ENCODE measurements at regions not wholly inside any gene's neighbourhood (a gene's known extent, or its start where the extent isn't known, plus 50 kb on each side); places are given as distances from the start of the nearest gene placed in this dataset.
"Not testable (repeated sequence)": the region's sequence is repeated elsewhere in the genome, so short reads cannot be mapped to it uniquely, and the experiment has no call there.

DNA sequence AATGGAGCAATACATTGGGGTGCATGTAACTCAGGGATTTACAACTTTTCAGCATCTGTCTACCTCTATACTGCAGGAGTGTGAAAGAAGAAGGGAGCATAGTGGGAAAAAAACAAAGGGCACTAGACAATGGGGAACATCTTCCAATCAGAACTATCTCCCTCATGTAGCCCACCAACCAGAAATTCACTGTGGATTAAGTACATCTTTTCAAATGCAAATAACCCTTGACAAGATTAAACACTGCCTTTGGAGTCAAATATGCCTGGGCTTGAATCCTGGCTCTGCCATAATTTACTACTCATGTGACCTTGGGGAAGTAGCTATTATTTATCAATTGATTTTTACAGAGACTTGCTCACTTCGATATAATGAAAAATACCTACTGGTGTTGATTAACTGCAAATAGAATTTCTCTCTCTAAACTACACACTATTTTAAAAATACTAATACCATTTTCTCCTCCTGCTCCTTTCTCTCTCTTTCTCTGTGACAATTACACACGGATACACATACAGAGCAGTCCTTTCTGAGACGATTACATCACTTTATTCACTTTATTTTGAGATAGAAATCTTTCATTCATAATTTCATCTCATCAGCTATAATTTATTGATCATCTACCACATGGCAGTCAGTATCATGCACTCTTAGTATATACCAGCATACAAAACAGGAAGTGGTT is 783.7 kb downstream of the FRK start:
- DNase-seq (ENCODE audit: low read depth) = no peak

DNA sequence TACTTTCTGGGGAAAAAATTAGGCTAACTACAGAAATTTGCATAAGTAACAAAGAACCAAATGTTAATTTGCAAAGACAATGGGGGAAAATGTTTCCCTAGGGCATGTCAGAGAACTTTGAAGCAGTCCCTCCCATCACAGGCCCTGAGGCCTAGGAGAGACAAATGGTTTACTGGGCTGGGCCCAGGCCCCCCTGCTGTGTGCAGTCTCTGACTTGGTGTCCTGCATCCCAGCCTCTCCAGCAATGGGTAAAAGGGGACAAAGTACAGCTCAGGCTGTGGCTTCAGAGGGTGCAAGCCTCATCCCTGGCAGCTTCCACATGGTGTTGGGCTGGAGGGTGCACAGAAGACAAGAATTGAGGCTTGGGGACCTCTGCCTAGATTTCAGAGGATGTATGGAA is 788.4 kb downstream of the FRK start:
- no peak for DNase-seq (ENCODE audit: low read depth)

DNA sequence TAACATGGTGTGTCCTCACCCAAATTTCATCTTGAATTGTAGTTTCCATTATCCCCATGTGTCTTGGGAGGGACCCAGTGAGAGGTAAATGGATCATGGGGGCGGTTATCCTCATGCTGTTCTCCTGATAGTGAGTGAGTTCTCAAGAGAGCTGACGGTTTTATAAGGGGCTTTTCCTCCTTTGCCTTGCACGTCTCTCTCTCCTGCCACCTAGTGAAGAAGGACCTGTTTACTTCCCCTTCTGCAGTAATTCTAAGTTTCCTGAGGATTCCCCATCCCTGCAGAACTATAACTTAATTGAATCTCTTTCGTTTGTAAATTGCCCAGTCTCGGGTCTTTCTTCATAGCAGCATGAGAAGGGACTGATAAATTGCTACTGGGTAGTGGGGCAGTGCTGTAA is 789.3 kb downstream of the FRK start:
- DNase-seq (ENCODE audit: low read depth) = no peak

DNA sequence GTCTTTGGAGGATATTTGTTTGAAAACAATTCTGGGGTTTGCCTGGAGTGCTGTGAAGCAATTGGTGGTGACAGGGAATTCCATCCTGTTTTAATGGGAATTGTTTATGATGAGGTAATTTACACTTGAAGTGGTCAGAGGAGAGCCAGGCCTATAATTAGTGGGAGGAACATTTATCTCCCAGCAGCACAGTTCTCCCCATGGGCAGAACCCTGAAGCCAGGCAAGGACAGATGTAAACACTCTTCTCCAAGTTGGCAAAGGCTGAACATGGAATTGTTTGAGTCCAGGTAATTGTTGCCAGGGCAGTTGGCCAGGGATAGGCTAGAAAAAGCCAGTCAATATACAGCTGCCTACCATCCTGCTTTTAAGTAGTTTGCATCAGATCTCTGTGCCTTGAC is 789.7 kb downstream of the FRK start:
- no peak for DNase-seq (ENCODE audit: low read depth)

DNA sequence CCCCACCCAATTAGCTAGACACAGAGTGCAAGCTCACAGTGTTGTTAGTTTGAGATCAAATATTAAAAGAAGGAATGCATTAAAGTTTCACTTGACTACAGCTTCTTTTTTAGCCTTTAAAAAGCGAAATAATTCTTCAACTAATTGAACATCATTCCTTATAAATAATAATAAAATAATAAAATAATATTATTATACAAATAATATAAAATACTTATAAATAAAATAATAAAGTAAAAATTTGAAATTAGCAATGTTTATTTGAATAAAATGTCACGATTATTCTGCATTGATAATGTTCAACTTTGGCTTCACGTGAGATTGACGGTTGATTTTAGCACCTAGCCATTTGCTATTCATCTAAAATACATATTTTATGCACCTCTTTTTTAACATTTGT is 819.3 kb downstream of the FRK start:
- DNase-seq (ENCODE audit: low read depth) = no peak

DNA sequence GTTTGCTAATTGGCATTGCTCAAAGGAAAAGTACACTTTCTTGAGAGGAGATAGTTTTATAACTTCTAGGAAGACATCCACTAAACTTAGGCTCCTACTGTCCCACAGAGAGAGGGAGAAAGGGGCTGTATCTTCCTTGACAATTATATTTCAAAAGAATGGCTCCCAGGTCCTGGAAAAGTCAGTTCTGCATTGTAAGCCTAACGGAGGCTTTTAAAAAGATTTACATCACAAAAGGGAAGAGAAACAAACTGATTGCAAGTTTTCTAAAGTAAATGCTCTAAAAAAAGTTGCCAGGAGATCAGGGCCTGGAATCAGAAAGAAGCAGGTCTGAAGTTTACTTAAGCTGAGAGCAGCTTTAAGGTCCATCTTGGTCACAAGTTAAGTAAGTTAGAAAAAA is 839.5 kb downstream of the FRK start:
- DNase-seq (ENCODE audit: low read depth) = no peak

DNA sequence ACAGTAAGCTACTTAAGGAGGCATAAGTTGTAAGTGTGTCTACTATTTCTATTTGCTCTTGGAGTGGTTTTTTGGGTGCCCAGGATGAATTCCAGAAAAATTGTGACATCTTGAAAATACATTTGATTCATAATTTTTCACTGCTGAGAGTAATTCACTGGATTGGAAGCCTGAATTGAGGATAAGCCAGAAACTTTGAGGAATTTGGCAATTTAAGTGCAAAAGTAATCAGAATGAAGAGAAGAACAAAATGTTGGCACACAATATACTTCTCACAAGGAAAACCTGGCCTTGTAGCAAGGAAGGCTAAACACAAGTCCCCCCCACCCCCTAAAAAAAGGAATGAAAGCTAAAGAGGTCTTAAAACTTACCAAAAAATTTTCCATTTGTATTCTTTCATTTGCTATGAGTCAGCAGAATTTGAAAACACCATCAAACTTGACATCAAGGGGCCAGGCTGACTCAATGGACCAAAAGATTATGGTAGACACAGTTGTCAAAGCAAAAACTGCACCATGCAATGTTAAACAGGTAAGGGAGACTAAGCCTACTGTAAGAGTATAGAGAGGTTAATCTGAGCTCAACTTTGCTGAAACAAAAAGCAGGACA is 840.0 kb downstream of the FRK start:
- no peak for DNase-seq (ENCODE audit: low read depth)

DNA sequence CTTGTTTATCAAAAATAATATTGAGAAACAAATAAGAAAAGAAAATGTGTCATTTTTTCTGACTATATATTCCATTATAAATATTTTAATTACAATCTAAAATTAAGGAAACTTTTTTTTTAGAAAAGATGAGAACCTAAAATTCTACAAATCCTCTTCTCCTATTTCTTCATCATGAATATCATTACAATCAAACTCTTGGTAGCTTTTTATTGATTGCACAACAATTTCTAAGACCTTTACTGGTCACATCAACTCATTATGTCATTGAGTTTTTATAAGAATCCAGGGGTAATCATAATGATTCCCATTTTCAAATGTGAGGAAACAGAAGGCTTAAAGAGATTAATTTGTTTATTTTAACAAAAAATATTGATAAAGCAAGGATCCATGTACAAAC is 841.0 kb downstream of the FRK start:
- no peak for DNase-seq (ENCODE audit: low read depth)

DNA sequence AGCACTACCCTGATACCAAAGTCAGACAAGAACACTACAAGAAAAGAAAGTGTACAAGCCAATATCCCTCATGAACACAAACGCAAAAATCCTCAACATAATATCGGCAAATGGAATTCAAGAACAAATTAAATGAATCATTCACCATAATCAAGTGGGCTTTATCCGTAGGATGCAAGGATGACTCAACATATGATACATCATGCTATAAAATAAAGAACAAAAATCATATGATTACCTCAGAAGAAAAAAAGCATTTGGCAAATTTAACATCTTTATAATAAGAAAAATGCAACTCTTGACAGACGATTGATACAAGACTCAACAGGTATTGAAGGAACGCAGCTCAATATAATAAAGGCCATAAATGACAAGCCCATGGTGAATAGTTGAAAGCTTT is 843.9 kb downstream of the FRK start:
- DNase-seq (ENCODE audit: low read depth) = no peak

DNA sequence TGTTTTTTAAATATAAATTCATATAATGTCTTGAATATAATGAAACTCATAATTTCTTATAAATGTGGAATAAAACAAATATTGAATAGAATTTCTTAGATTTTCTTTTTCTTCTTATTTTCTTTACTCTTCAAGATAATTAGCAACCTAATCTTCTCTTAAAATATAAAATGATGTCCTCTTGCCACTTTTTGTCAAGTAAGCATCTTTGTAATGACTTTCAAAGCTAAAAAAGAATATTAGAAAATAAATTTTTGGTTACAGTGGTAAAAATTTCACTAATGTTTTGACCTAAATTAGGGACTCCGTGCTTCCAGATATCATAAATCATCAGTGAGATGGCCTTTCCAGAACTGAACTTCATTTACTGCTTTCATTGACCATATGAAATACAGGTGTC is 846.4 kb downstream of the FRK start:
- no peak for DNase-seq (ENCODE audit: low read depth)

DNA sequence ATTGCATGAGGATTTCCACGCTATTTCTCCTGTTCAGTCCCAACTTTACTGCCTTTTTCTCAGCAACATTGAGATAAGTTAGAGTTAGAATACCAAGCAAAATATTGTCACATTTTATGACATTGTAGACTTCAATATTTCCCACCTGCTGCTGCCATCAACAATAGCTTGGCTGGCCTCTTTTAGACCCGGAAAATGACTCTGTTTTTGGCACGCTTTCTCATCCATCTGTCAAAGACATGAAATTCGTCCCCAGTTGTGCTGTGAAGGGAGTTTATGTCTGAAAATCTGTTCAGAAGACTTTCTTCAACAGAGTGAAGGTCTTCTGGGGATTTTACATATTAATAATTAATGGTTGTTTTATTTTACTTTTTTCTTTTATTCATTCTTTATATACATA is 857.3 kb downstream of the FRK start:
- DNase-seq (ENCODE audit: low read depth) = no peak

DNA sequence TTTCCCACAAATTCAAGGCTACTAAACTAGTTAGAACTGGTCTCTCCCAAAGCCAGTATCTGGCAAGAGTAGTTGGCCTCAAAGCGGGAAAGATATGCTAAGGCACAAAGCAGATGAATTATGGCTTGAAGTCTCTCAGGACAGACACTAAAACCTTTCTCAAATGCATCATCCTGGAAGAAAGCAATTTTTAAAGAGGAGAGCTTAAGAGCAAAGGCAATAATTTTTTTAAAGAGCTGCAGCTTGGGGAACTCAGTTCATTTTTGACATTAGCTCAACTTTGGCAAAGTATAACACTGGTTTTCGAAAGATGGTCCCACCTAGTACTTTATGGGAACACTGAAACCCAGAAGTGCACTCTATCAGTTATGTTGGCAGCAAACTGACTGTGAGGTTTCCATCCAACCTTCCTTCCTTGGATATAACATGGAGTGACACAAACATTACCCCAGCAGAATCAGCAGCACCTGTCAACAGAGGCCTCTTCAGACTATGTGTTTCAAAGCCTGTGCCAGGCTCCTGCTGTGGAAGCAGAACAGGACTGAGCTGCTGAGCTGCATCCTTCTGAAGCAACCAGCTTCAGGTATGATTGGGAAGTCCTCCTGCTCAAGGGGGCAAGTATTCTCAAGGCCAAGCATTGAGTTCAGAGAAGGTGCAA is 852.3 kb upstream of the HS3ST5 start:
- DNase-seq (ENCODE audit: low read depth) = no peak

DNA sequence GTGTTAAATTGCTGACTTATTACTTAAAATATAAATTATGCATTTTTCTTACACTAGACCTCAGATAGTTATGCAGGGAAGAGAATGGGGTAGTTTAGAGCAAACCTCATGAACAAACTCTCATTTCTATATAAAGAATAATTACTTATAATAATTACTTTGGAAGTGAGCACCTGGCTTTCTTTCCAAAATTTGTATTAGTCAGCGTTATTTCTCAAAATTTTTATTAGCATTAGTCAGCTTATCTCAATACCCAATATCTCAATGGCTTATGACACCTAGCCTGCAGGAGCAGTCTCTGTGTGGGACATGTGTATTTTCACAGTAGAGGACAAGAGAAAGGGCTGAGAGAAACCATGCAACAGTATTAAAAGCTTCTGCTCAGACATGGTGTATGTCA is 849.2 kb upstream of the HS3ST5 start:
- DNase-seq (ENCODE audit: low read depth) = no peak

DNA sequence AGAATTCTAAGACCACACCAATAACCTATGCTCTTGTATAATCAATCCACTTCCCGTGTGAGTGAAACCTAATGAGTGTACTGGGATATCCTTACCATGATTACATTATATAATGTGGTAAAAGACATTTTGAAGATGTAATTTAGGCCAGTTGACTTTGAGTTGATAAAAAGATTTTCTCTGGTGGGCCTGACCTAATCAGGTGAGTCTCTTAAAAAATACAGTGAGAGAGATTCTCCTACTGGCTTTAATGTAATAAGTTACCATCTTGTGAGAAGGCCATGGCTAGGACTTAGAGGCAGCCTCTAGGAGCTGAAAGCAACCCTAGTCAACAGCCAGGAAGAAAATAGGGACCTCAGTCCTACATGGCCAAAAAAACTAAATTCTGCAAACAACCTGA is 847.7 kb upstream of the HS3ST5 start:
- DNase-seq (ENCODE audit: low read depth) = no peak

DNA sequence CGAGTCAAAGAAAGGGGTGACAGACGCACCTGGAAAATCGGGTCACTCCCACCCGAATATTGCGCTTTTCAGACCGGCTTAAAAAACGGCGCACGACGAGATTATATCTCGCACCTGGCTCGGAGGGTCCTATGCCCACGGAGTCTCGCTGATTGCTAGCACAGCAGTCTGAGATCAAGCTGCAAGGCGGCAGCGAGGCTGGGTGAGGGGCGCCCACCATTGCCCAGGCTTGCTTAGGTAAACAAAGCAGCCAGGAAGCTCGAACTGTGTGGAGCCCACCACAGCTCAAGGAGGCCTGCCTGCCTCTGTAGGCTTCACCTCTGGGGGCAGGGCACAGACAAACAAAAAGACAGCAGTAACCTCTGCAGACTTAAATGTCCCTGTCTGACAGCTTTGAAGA is 832.6 kb upstream of the HS3ST5 start:
- not testable (repeated sequence) for DNase-seq (ENCODE audit: low read depth)

DNA sequence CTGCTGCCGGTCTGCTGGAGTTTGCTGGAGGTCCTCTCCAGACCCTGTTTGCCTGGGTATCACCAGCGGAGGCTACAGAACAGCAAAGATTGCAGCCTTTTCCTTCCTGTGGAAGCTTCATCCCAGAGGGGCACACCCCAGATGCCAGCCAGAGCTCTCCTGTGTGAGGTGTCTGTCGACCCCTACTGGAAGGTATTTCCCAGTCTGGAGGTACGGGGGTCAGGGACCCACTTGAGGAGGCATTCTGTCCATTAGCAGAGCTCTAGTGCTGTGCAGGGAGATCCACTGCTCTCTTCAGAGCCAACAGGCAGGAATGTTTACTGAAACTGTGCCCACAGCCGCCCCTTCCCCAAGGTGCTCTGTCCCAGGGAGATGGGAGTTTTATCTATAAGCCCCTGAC is 823.1 kb upstream of the HS3ST5 start:
- DNase-seq (ENCODE audit: low read depth) = not testable (repeated sequence)

DNA sequence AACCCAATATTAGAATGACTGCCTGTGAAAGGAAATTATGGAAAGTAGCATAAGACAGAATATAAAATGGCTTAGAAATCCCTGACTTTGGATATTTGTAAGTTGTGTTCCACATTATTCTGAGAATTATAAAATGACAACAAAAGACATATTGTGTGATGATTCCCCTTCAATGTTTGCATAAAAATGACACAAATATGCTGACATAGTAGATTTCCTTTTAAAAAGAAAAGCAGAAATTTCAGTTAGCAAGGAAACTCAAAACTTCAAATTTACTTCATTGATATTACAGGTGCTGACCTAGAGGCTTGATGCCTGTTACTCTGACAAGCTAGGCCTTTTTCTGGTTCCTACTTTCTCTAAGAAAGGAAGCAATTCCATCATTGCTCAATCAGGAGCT is 816.9 kb upstream of the HS3ST5 start:
- no peak for DNase-seq (ENCODE audit: low read depth)

DNA sequence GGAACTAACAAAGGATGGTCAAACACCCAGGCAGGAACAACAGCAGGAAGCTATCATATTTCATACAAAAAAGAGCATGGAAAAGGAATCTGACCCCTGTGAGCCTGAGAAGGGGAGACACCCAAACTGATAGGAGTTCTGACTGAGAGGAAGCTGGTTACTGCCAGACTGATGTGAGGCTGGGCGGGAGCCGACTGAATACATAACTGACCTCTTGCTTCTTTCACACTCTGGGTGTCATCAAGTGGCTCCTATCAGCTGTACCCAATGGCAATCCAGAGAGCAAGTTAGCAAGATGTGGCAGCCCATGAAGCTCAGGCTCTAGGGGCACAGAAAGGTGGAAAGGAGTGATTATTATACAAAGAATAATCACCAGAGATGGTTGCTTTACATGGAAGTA is 795.1 kb upstream of the HS3ST5 start:
- DNase-seq (ENCODE audit: low read depth) = no peak

DNA sequence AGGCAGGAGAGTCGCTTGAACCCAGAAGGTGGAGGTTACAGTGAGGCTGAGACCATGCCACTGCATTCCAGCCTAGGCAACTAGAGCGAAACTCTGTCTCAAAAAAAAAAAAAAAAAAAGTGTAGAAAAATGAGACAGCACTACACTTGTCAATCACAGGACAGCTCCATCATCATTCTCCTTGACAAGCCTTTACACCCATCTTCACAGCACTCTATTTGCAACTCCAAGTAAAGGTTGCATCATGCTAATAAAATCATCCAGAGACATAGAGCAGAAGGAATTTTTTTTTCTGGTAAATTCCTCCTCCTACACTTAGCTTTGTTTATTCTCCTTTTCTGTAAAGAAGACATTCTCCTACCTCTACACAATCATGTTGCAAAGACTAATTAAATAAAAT is 791.0 kb upstream of the HS3ST5 start:
- no peak for DNase-seq (ENCODE audit: low read depth)

DNA sequence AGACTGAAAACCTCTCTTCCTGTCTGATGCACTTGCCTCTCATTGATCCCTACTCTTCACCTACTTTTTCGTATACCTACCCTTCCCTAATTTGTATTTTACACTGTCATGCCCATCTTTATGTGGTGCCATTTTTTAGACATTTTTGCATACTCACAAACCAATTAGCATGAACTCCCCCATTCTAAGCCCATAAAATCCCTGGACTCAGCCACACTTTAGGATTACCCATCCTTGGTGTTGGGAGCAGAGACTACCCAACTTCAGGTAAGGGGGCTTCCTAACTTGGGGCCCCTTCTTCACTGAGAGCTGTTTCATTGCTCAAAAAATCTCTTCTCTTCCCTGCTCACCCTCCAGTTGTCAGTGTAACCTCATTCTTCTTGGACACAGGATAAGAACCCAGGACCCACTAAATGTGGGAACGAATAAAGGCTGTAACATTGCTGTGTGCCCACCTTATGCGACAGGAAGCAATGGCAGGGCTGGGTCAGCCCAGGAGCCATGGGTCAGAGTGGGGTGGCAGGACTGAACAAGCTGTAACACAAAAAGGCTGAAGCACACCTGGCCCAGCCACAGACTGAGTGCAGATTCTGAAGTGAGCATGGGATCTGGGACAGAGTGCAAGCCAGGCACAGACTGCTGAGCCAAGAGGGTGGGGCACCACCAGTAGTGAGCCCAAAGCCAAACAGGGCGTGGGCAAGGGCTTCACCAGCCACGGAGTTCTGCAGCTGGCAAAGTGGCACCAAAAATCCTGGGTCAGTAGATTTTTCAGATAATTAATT is 789.1 kb upstream of the HS3ST5 start:
- no peak for DNase-seq (ENCODE audit: low read depth)

DNA sequence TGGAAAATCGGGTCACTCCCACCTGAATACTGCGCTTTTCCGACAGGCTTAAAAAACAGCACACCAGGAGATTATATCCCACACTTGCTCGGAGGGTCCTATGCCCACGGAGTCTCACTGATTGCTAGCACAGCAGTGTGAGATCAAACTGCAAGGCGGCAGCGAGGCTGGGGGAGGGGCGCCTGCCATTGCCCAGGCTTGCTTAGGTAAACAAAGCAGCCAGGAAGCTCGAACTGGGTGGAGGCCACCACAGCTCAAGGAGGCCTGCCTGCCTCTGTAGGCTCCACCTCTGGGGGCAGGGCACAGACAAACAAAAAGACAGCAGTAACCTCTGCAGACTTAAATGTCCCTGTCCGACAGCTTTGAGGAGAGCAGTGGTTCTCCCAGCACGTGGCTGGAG is 778.7 kb upstream of the HS3ST5 start:
- not testable (repeated sequence) for DNase-seq (ENCODE audit: low read depth)

DNA sequence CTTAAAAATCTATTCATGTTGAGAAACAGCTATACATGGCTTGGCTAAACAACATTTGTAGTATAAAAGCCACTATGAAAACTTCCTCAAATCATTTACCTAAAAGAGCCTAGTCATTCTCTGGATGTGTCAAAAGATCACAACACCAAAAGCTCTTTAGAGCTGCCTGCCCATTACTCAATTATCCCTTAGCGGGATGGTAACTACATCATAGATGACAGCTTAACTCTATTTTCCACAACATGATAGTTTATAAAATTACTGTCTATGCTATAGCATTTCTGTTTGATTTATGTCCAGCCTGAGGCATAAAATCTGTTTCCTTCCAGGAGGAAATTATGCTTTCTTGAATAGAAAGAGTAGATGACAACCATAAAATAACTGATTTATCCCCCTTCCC is 777.6 kb upstream of the HS3ST5 start:
- no peak for DNase-seq (ENCODE audit: low read depth)
